ENCODE measurements at regions not wholly inside any gene's neighbourhood (a gene's known extent, or its start where the extent isn't known, plus 50 kb on each side); places are given as distances from the start of the nearest gene placed in this dataset.

DNA sequence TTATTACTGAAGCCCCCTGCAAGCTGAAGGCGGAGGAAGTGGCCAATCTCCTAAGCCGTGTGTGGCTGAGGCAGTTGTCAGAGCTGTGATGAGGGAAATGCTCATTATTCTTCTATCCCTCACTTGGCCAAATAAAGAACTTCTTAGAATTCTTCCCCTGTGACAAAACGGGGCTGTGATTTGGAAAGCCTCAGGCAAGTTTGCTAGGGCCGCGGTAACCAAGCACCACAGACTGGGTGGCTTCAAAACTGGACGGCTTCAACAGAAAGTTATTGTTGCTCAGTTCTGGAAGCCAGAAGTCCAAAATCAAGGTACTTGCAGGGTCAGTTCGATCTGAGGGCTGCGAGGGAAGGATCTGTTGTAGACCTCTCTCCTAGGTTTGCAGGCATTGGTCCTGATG is 72.3 kb upstream of the STEAP1B start:
- H3K27ac ChIP-seq = no peak overlapping the region
- TF ChIP-seq, protein P1, sequence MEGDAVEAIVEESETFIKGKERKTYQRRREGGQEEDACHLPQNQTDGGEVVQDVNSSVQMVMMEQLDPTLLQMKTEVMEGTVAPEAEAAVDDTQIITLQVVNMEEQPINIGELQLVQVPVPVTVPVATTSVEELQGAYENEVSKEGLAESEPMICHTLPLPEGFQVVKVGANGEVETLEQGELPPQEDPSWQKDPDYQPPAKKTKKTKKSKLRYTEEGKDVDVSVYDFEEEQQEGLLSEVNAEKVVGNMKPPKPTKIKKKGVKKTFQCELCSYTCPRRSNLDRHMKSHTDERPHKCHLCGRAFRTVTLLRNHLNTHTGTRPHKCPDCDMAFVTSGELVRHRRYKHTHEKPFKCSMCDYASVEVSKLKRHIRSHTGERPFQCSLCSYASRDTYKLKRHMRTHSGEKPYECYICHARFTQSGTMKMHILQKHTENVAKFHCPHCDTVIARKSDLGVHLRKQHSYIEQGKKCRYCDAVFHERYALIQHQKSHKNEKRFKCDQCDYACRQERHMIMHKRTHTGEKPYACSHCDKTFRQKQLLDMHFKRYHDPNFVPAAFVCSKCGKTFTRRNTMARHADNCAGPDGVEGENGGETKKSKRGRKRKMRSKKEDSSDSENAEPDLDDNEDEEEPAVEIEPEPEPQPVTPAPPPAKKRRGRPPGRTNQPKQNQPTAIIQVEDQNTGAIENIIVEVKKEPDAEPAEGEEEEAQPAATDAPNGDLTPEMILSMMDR (conservative IDR thresholded peaks at IDR 0.05) = no peak

DNA sequence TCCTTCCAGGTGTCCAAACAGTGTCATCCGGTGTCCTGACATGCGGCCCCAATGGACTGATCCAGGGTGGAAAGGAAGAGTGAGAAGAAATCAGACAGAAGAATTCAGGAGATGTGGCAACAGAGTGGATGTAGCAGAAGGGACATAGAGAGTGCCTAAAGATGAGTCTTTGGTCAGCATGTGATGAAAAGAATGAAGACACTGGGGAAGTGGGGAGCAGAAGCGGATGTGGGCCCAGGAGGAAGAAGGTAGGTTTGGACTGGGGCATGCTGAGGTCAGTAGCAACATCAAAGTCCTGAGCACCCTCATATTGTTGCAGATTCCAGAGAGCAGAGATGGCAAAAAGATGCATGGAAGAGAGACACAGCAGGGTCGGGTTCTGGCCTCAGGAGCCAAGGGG is 71.8 kb upstream of the STEAP1B start:
- H3K27ac ChIP-seq = no peak overlapping the region
- TF ChIP-seq, protein P1 (conservative IDR thresholded peaks at IDR 0.05) = no peak

DNA sequence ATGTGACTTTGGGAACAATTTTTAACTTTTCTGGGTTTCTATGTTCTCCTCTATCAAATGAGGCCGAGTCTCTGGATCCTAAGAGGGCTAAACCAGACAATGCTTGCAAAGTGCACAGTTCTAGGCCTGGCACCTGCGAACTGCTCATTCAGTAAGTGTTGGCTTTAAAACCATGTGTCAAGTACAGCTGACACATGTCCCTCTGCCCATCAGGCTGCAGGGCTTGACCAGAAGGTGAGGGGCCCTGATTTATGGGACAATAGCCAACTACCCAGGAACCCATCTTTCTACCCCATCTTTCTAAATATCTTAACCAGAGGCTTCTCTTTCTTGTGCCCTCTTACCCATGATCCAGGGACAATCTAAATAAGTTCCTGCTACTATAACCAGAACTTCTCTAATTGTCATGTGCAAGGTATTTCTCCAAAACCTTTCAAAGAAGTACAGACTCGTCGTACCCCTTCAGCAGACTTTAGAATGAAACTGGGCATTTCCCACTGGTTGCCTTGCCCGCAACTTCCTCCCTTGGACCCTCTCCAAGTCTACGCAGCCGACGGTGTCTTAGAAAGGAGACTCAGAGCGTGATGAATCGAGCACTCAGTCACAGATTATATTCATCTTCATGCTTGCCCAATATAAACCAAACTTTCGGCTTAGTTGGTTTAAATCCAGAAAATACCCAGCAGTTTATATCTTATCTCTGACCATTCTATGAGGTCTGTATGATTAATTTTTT is 69.8 kb upstream of the STEAP1B start:
- no peak overlapping the region for H3K27ac ChIP-seq
- TF ChIP-seq, protein P1 (conservative IDR thresholded peaks at IDR 0.05) = no peak

DNA sequence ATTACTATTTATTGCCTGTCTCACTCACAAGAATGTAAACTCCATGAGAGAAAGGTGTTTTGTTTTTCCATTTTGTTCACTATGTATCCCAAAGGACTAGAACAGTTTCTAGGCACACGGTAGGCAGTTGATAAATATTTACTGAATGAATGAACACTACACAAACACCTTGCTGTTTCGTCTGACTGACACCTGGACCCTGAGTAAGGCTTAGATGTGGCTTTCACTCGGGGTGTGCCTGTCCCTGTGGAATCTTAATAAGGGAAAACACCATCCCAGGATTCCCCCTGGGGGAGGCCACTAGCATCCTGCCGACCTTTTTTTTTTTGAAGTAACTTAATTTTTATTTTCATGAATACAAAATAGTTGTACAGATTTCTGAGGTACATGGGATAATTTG is 66.6 kb upstream of the STEAP1B start:
- no peak overlapping the region for H3K27ac ChIP-seq
- TF ChIP-seq, protein P1 (conservative IDR thresholded peaks at IDR 0.05) = no peak

DNA sequence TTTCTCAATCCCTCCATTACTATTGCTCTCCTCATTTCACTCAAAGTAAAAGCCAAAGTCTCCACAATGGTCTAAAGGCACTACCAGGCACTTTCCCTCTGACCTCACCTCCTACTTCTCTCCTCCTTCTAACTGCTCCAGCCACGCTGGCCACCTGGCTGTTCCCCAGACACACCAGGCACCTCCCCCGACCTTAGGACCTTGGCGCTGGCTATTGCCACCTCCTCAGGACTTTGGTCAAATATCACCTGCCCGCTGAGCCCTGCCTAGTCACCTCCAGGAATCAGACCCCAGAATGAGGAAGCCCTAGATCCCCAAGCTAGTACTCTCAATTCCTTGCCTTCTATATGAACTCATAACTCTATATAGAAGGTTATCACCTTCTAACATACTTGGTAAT is 66.2 kb upstream of the STEAP1B start:
- H3K27ac ChIP-seq = no peak overlapping the region
- TF ChIP-seq, protein P1 (conservative IDR thresholded peaks at IDR 0.05) = no peak

DNA sequence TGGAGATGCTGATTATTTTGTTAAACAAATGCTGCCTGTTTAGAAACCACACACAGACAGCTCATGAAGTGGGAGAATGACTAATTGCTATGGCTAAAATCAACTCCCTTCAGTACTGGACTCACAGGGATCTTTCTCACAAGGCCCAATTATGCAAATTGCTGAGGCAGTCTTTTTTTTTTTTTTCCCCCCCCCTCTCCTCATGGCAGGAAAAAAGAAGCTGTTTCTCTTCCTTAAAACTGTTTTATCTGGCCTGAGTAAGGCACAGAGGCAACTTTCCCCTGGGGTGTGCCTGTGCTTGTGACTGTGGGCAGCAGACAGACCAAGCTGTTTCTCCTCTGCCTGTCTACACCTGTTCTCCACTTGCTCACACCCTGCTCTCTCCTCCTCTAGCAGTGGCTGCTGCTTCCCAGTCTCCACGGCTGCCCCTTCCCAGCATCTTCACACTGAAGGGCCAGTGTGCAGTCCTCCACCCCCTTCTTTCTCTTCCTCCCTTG is 65.4 kb upstream of the STEAP1B start:
- TF ChIP-seq, protein P1 (conservative IDR thresholded peaks at IDR 0.05) = no peak
- no peak overlapping the region for H3K27ac ChIP-seq

DNA sequence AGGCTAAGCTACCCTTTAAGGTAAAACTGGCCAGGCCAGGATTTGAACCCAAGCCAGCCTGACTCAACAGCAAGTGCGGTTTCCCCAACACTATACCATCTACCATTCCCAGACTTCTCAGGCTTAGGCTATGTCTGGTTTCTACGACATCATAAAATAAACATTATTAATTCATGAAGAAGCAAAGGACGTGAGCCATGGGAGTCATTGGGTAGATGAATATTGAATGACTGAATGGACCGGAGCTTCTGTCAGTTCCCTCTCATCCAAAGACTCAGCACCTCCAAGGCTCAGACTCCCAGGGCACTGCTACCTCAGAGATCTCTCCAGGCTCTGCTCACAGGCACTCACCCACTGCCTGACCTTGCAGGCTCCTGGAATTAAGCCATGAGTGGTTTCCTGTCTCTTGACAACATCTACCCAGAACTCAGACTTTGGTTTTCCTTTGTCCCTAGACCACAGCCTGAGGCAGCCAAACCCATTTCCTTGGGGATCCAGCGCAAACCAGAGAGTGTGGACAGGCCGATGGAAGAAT is 64.6 kb upstream of the STEAP1B start:
- no peak overlapping the region for H3K27ac ChIP-seq
- TF ChIP-seq, protein P1 (conservative IDR thresholded peaks at IDR 0.05) = no peak
